ENCODE measurements at regions not wholly inside any gene's neighbourhood (a gene's known extent, or its start where the extent isn't known, plus 50 kb on each side); places are given as distances from the start of the nearest gene placed in this dataset.

DNA sequence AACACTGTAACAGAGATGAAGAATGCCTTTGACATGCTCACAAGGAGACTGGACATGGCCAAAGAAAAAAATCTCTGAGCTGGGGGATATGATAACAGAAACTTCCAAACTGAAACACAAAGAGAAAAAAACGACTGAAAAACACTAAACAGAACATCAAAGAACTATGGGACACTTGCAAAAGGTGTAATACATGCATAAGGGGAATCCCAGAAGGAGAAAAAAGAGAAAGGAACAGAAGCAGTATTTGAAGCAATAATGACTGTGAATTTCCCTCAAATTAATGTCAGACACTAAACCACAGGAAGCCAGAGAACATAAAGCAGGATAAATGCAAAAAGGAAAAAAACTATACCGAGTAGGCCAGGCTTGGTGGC lies 117.4 kb upstream of the ARID1B start:
- Histone ChIP-seq H3K4me3 (replicated peaks; ENCODE audit: insufficient read depth, low read length) (no peak overlapping the region), H3K27ac (replicated peaks) (no peak overlapping the region), H3K27me3 (ENCODE audit: insufficient read depth, poor library complexity, severe bottlenecking) (no peaks in the 10 kb centered on the region)
- DNase-seq (ENCODE audit: low read depth in 1 of 2, low spot score in 1 of 2), result no peak
- TF ChIP-seq SPI1 (IDR thresholded peaks at IDR 0.05; ENCODE audit: borderline replicate concordance, low read depth) (no peak), POLR2AphosphoS5 (IDR thresholded peaks at IDR 0.05; ENCODE audit: low read depth) (no peak), GABPA (IDR thresholded peaks at IDR 0.05; ENCODE audit: low read depth) (no peak), REST (IDR thresholded peaks at IDR 0.05; ENCODE audit: insufficient replicate concordance, low read depth) (no peak), CTCF (IDR thresholded peaks at IDR 0.05; ENCODE audit: insufficient read depth, low read length) (no peak)

- Histone ChIP-seq H3K27me3 (ENCODE audit: insufficient read depth, poor library complexity, severe bottlenecking) (no peaks in the 10 kb centered on the region), H3K27ac (replicated peaks) (no peak overlapping the region), H3K4me3 (replicated peaks; ENCODE audit: insufficient read depth, low read length) (no peak overlapping the region)
- TF ChIP-seq SPI1 (IDR thresholded peaks at IDR 0.05; ENCODE audit: borderline replicate concordance, low read depth) (no peak), GABPA (IDR thresholded peaks at IDR 0.05; ENCODE audit: low read depth) (no peak), REST (IDR thresholded peaks at IDR 0.05; ENCODE audit: insufficient replicate concordance, low read depth) (no peak), CTCF (IDR thresholded peaks at IDR 0.05; ENCODE audit: insufficient read depth, low read length) (no peak)
- DNase-seq (ENCODE audit: low read depth in 1 of 2, low spot score in 1 of 2), result no peak
Observed at GRCh38 chr6:156658966-156659821, 118.0 kb upstream of the ARID1B start.

DNA sequence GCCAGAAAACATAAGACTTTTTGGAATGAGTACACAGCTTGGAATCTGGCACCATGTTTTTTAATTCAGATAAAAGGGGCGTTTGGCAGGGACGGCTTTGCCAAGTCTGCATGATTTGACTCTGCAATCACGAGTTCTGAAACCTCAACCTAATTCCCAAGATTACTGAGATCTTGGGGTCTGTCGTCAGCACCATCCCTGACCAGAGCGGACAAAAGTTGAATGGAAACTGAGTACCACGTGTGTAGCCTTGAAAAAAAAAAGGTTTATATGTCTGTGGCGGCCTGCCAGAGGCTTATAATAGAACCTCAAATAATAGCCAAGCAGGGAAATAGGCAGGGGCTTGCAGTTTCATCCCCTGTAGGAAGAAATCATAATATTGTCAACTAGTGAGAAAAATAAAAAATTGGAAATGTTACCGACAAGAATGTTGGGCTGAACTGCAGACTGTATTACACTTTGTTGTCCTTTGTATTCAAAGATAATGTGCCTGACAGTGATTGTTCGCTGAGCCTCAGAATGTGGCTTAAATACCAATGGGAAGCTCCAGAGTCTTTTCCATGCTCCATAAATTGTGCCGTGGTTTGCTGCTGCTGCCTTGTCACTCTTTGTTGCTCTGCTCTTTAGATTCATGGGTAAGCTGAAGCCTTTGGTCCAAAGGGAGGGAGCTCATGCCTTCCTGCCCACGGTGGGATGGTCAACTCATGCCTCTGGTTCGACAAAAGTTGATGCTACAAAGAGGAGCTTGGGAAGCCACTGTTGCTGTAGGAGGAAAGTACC lies 118.8 kb upstream of the ARID1B start:
- TF ChIP-seq REST (IDR thresholded peaks at IDR 0.05; ENCODE audit: insufficient replicate concordance, low read depth), result no peak
- no peak for TF ChIP-seq GABPA (IDR thresholded peaks at IDR 0.05; ENCODE audit: low read depth)
- no peak for TF ChIP-seq CTCF (IDR thresholded peaks at IDR 0.05; ENCODE audit: insufficient read depth, low read length)
- no peak for TF ChIP-seq POLR2AphosphoS5 (IDR thresholded peaks at IDR 0.05; ENCODE audit: low read depth)
- TF ChIP-seq SPI1 (IDR thresholded peaks at IDR 0.05; ENCODE audit: borderline replicate concordance, low read depth), result no peak
- DNase-seq (ENCODE audit: low read depth in 1 of 2, low spot score in 1 of 2), result no peak
- no peak overlapping the region for H3K4me3 ChIP-seq (replicated peaks; ENCODE audit: insufficient read depth, low read length)
- H3K27me3 ChIP-seq (ENCODE audit: insufficient read depth, poor library complexity, severe bottlenecking), result no peaks in the 10 kb centered on the region
- H3K27ac ChIP-seq (replicated peaks), result no peak overlapping the region
